IMR-90 (cell line): ENCODE measurements at regions not wholly inside any gene's neighbourhood (a gene's known extent, or its start where the extent isn't known, plus 50 kb on each side); places are given as distances from the start of the nearest gene placed in this dataset.

ENCODE experiments used
- ATAC-seq: fragments of 200-7000 bp; cut with Tn5 transposase; 2 replicates; pipeline ENCODE4 v1.9.1; 2020; ENCODE audit warnings: low read depth, mild to moderate bottlenecking, moderate library complexity
- BruUV-seq: library from RNA; stranded (reverse); fragments of 400-500 nt; replicated peaks from 2 replicates; lab custom pipeline; 2021; lab: Mats Ljungman, UMichigan
- CTCF ChIA-PET: fragments of 300-600 bp; formaldehyde crosslinking; extraction: SDS; loops from one replicate; lab custom pipeline; 2021; ENCODE audit warnings: antibody characterized with exemption; lab: Yijun Ruan, JAX
- POLR2A ChIA-PET: fragments of 300-600 bp; sonication (Branson Sonifier 250); formaldehyde crosslinking; loops from one replicate; lab custom pipeline; 2022; ENCODE audit warnings: antibody characterized with exemption; ENCODE audit not compliant: unreplicated experiment; lab: Charles Lee
- DNase-seq: peaks from one replicate; pipeline ENCODE4 v3.0.0; 2013
- H2AFZ ChIP-seq: replicated peaks from 2 replicates; pipeline ENCODE3; 2013; ENCODE audit warnings: low read length, mild to moderate bottlenecking; ENCODE audit not compliant: poor library complexity
- H2AK5ac ChIP-seq: 2 replicates; pipeline ENCODE4 v1.6.1; 2013; ENCODE audit warnings: low read depth, low read length, inconsistent platforms
- H2AK9ac ChIP-seq: replicated peaks from 2 replicates; pipeline ENCODE3; 2013; ENCODE audit warnings: mild to moderate bottlenecking, low read depth, low read length, moderate library complexity; ENCODE audit not compliant: poor library complexity
- H2BK120ac ChIP-seq: 2 replicates; pipeline ENCODE4 v1.6.1; 2013; ENCODE audit warnings: low read depth, low read length, inconsistent platforms
- H2BK15ac ChIP-seq: 3 replicates; pipeline ENCODE4 v1.6.1; 2013; ENCODE audit warnings: low read depth, low read length, inconsistent platforms
- H2BK20ac ChIP-seq: 2 replicates; pipeline ENCODE4 v1.6.1; 2013; ENCODE audit warnings: low read depth, mild to moderate bottlenecking, inconsistent platforms, low read length, moderate library complexity
- H2BK5ac ChIP-seq: 2 replicates; pipeline ENCODE4 v1.6.1; 2013; ENCODE audit warnings: mild to moderate bottlenecking, low read depth, low read length, inconsistent platforms; ENCODE audit not compliant: poor library complexity, severe bottlenecking
- H3K14ac ChIP-seq: replicated peaks from 2 replicates; pipeline ENCODE4 v1.6.1; 2013; ENCODE audit warnings: low read depth, low read length, inconsistent platforms
- H3K18ac ChIP-seq: 2 replicates; pipeline ENCODE4 v1.6.1; 2013; ENCODE audit warnings: low read depth, low read length, control low read depth
- H3K23ac ChIP-seq: 2 replicates; pipeline ENCODE4 v1.6.1; 2013; ENCODE audit warnings: low read depth, low read length, inconsistent platforms
- H3K27ac ChIP-seq: 2 replicates; pipeline ENCODE4 v1.5.1; 2013; ENCODE audit warnings: mild to moderate bottlenecking, control low read depth, low read length; ENCODE audit not compliant: insufficient read depth
- H3K27me3 ChIP-seq: 2 replicates; pipeline ENCODE4 v1.6.1; 2013; ENCODE audit warnings: low read length; ENCODE audit not compliant: control insufficient read depth, insufficient read depth
- H3K36me3 ChIP-seq: 2 replicates; pipeline ENCODE4 v1.6.1; 2013; ENCODE audit warnings: low read length, mixed read lengths; ENCODE audit not compliant: control insufficient read depth, insufficient read depth
- H3K4ac ChIP-seq: 2 replicates; pipeline ENCODE4 v1.6.1; 2013; ENCODE audit warnings: low read depth, low read length, inconsistent platforms
- H3K4me1 ChIP-seq: 2 replicates; pipeline ENCODE4 v1.6.1; 2013; ENCODE audit warnings: low read length, mixed read lengths; ENCODE audit not compliant: control insufficient read depth, insufficient read depth
- H3K4me2 ChIP-seq: 2 replicates; pipeline ENCODE4 v1.6.1; 2013; ENCODE audit warnings: low read depth, mild to moderate bottlenecking, control low read depth, low read length, moderate library complexity
- H3K4me3 ChIP-seq: 2 replicates; pipeline ENCODE4 v1.5.1; 2013; ENCODE audit warnings: low read depth, mild to moderate bottlenecking, control low read depth, low read length, moderate library complexity; ENCODE audit not compliant: insufficient read depth
- H3K56ac ChIP-seq: 2 replicates; pipeline ENCODE4 v1.6.1; 2013; ENCODE audit warnings: low read length, inconsistent platforms; ENCODE audit not compliant: insufficient read depth; ENCODE audit errors: extremely low read depth
- H3K79me1 ChIP-seq, 2 experiments: 2 replicates each; pipeline ENCODE4 v1.6.1; 2013; ENCODE audit warnings: low read length in 2 of 2, inconsistent platforms in 1 of 2, low read depth in 1 of 2
- H3K9ac ChIP-seq: 2 replicates; pipeline ENCODE4 v1.6.1; 2013; ENCODE audit warnings: low read depth, low read length, control low read depth
- H3K9me1 ChIP-seq: 2 replicates; pipeline ENCODE4 v1.6.1; 2013; ENCODE audit warnings: low read length, inconsistent platforms; ENCODE audit not compliant: insufficient read depth
- H3K9me3 ChIP-seq: 2 replicates; pipeline ENCODE4 v1.6.1; 2013; ENCODE audit warnings: low read length; ENCODE audit not compliant: control insufficient read depth, insufficient read depth
- H4K20me1 ChIP-seq: 2 replicates; pipeline ENCODE4 v1.6.1; 2013; ENCODE audit warnings: low read length, inconsistent platforms; ENCODE audit not compliant: insufficient read depth
- H4K5ac ChIP-seq: 2 replicates; pipeline ENCODE4 v1.6.1; 2013; ENCODE audit warnings: mild to moderate bottlenecking, low read depth, low read length, control low read depth
- H4K8ac ChIP-seq, 2 experiments: 2 replicates each; pipeline ENCODE4 v1.6.1; 2013; ENCODE audit warnings: low read depth in 2 of 2, low read length in 2 of 2, control low read depth in 1 of 2, inconsistent platforms in 1 of 2
- H4K91ac ChIP-seq: 2 replicates; pipeline ENCODE4 v1.6.1; 2013; ENCODE audit warnings: low read depth, low read length, inconsistent platforms; ENCODE audit not compliant: insufficient read depth
- CTCF ChIP-seq: conservative IDR thresholded peaks from 2 replicates; pipeline ENCODE4 v1.5.1; 2012; ENCODE audit warnings: mild to moderate bottlenecking, low read depth, low read length, improper control_type of control experiment
- SMC3 ChIP-seq: fragments of 150-350 bp; IDR thresholded peaks from 2 replicates; pipeline ENCODE4 v1.6.1; 2016; ENCODE audit warnings: low read depth, mild to moderate bottlenecking, antibody characterized with exemption, low read length, moderate library complexity
- WGBS, 2 experiments: methylation state at CpG; one replicate each; pipeline versions ENCODE4 v1.1.5 to v1.1.7; 2013; ENCODE audit warnings: missing lambda C conversion rate in 2 of 2; ENCODE audit not compliant: insufficient read length in 1 of 2; ENCODE audit errors: extremely low coverage in 2 of 2; 5-methylcytosine and 5-hydroxymethylcytosine counted together
- dilution Hi-C: fragments of 300-500 bp; cut with HindIII; formaldehyde crosslinking; loops from one replicate; pipeline ENCODE4 v1.14.3; 2018; ENCODE audit warnings: low sequenced_read_pairs; ENCODE audit not compliant: unreplicated experiment
- in situ Hi-C: fragments of 300-500 bp; cut with MboI; formaldehyde crosslinking; loops from 3 replicates; pipeline ENCODE4 v1.14.3; 2019; ENCODE audit warnings: low sequenced_read_pairs, inconsistent platforms, mixed read lengths
- intact Hi-C: fragments of 100-400 bp; cut with micrococcal nuclease; formaldehyde crosslinking; loops from 2 replicates; pipeline ENCODE4 v1.10.0; 2022

DNA sequence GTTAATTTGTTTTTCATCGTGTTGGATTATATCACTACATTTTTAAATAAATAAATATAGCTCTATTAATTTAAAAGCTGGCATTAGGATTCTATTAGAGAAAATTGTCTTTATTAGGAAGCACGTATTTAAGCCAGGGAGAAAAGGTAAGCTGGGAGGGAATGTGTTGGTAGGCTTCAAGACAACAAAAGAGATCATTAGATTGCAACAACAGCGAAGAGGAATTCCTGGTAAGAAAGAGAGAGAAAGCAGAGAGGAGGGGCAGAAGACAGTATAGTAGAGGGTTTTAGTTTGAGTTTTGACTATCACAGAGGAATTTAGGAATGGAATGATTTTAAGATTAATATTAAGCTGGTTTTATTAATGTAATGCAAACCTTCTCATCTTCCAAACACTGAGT, 613.6 kb upstream of the USP15 start:
- no peak overlapping the region for H2BK120ac ChIP-seq
- H3K27me3 ChIP-seq: no peaks in the 10 kb centered on the region
- H2BK5ac ChIP-seq: no peak overlapping the region
- no TSS peak for BruUV-seq
- dilution Hi-C loops (no loop called here), intact Hi-C loops (no loop called here), in situ Hi-C loops (no loop called here)
- no peak overlapping the region for H3K23ac ChIP-seq
- TF ChIP-seq CTCF (no peak), SMC3 (no peak)
- H3K4me3 ChIP-seq: no peak overlapping the region
- H2BK15ac ChIP-seq: no peak overlapping the region
- 29% methylated on average over 1 of the region's 3 CpGs; no CpG with 5 or more reads in 1 of the 2 experiments for WGBS, 2 experiments
- H4K5ac ChIP-seq: no peak overlapping the region
- H3K79me1 ChIP-seq: no peaks in the 10 kb centered on the region
- no peaks in the 10 kb centered on the region for H3K36me3 ChIP-seq
- no peak for ATAC-seq
- no peak overlapping the region for H4K91ac ChIP-seq
- H3K56ac ChIP-seq: no peak overlapping the region
- H3K9me3 ChIP-seq: peaks cover 3% of the 10 kb centered on the region; the same call in 1 of the 2 replicates
- DNase-seq: no peak
- H4K8ac ChIP-seq: no peak overlapping the region
- no peaks in the 10 kb centered on the region for H3K4me1 ChIP-seq
- H4K20me1 ChIP-seq: no peaks in the 10 kb centered on the region
- no peak overlapping the region for H2BK20ac ChIP-seq
- no peaks in the 10 kb centered on the region for H3K9me1 ChIP-seq
- no peak overlapping the region for H3K14ac ChIP-seq
- H3K4me2 ChIP-seq: no peak overlapping the region
- no peak overlapping the region for H2AK5ac ChIP-seq
- H3K18ac ChIP-seq: no peak overlapping the region
- ChIA-PET POLR2A (no interaction called here), CTCF (no interaction called here)
- H3K4ac ChIP-seq: no peak overlapping the region
- H2AK9ac ChIP-seq: no peak overlapping the region
- no peak overlapping the region for H3K9ac ChIP-seq
- H3K27ac ChIP-seq: no peak overlapping the region
- no peak overlapping the region for H2AFZ ChIP-seq
